Transverse colon (tissue), 4 donors: ENCODE measurements at regions not wholly inside any gene's neighbourhood (a gene's known extent, or its start where the extent isn't known, plus 50 kb on each side); places are given as distances from the start of the nearest gene placed in this dataset.

Experiments
- DNase-seq: peaks from one replicate; pipeline ENCODE4 v3.0.0-alpha.2; 2019
- H3K27ac ChIP-seq, 4 donors: fragments of 200-600 bp; sonication (generic); 2 replicates each; pipeline ENCODE4 v1.5.1; 2016 to 2018; ENCODE audit warnings: inconsistent platforms in 4 of 4
- H3K27me3 ChIP-seq: fragments of 200-600 bp; sonication (generic); 2 replicates; pipeline ENCODE4 v1.5.1; 2017; ENCODE audit warnings: inconsistent platforms
- H3K36me3 ChIP-seq, 4 donors: fragments of 200-600 bp; sonication (generic); 2 replicates each; pipeline ENCODE4 v1.5.1; 2017 to 2019; ENCODE audit warnings: inconsistent platforms in 4 of 4
- H3K4me1 ChIP-seq, 4 donors: fragments of 200-600 bp; sonication (generic); 2 replicates each; pipeline ENCODE4 v1.5.1; 2017 to 2020; ENCODE audit warnings: inconsistent platforms in 4 of 4
- H3K4me3 ChIP-seq, 4 donors: fragments of 200-600 bp; sonication (generic); 1 replicate in 1 of 4; 2 replicates in 3 of 4; pipeline versions ENCODE4 v1.5.1 to v1.6.1; 2017 to 2019; ENCODE audit warnings: inconsistent platforms in 4 of 4
- H3K9me3 ChIP-seq, 2 donors: fragments of 200-600 bp; sonication (generic); 2 replicates each; pipeline ENCODE4 v1.5.1; 2017 to 2019; ENCODE audit warnings: inconsistent platforms in 2 of 2
- EP300 ChIP-seq: sonication (generic); formaldehyde crosslinking; IDR thresholded peaks from one replicate; pipeline ENCODE4 v1.6.1; 2017; ENCODE audit warnings: antibody characterized with exemption, low read depth
- POLR2A ChIP-seq: fragments of 450-650 bp; IDR thresholded peaks from one replicate; pipeline ENCODE4 v1.6.1; 2016; ENCODE audit warnings: antibody characterized with exemption, mild to moderate bottlenecking, moderate library complexity
- POLR2AphosphoS5 ChIP-seq, 3 donors: sonication (generic); formaldehyde crosslinking; IDR thresholded peaks; one replicate each; pipeline ENCODE4 v1.6.1; 2016; ENCODE audit warnings: antibody characterized with exemption in 3 of 3
- WGBS, 2 donors: methylation state at CpG; one replicate each; pipeline ENCODE4 v1.1.5; 2018; ENCODE audit warnings: low coverage in 1 of 2; 5-methylcytosine and 5-hydroxymethylcytosine counted together
- in situ Hi-C, 4 donors: fragments of 200-750 bp; cut with MboI; loops; one replicate each; pipeline versions ENCODE4 v1.15.0 to v1.15.1; 2017; ENCODE audit warnings: low sequenced_read_pairs in 3 of 4, low pct_ligation_motif_present in 1 of 4, low pct_unique_long_range_greater_than_20kb in 1 of 4
- intact Hi-C: fragments of 100-400 bp; cut with DNase I; formaldehyde crosslinking; loops from one replicate; pipeline ENCODE4 v1.15.1; 2023; ENCODE audit warnings: low total_unique reads
- TF ChIP-seq, protein P1 (sequence below), 5 experiments: fragments of 200-600 bp in 3 of 5; fragments of 450-650 bp in 2 of 5; sonication (generic) in 3 of 5; IDR thresholded peaks; 1 replicate in 2 of 5; 2 replicates in 3 of 5; pipeline ENCODE4 v1.5.1; 2016 to 2017; ENCODE audit warnings: antibody characterized with exemption in 5 of 5, inconsistent platforms in 3 of 5, mild to moderate bottlenecking in 2 of 5, moderate library complexity in 1 of 5

DNA sequence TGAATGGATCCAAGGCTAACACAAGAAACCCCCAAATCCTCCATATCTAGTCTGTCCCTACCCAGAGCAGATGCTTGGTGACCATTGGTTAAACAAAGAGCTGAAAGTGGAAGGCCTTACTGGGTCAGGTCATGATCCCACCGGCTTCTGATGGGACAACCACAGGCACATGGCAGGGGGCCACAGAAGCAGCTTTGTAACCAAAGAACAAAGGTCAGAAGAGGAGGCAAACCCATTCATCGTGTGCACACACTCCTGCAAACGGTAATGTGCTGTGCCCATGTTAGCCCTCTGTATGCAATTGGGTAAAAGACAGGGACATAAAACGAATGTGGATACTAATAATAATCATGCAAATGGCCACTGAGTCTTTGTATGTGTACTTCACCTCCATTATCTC lies 133.3 kb upstream of the SLC6A11 start:
- DNase-seq = no peak
- Histone ChIP-seq H3K36me3 (no peaks in the 10 kb centered on the region), H3K27ac (no peak overlapping the region), H3K4me1 (no peaks in the 10 kb centered on the region), H3K27me3 (no peaks in the 10 kb centered on the region), H3K4me3 (no peak overlapping the region), H3K9me3 (no peaks in the 10 kb centered on the region)
- TF ChIP-seq EP300 (no peak), POLR2AphosphoS5 (IDR thresholded peaks at IDR 0.05) (no peak), POLR2A (no peak)
- TF ChIP-seq, protein P1, sequence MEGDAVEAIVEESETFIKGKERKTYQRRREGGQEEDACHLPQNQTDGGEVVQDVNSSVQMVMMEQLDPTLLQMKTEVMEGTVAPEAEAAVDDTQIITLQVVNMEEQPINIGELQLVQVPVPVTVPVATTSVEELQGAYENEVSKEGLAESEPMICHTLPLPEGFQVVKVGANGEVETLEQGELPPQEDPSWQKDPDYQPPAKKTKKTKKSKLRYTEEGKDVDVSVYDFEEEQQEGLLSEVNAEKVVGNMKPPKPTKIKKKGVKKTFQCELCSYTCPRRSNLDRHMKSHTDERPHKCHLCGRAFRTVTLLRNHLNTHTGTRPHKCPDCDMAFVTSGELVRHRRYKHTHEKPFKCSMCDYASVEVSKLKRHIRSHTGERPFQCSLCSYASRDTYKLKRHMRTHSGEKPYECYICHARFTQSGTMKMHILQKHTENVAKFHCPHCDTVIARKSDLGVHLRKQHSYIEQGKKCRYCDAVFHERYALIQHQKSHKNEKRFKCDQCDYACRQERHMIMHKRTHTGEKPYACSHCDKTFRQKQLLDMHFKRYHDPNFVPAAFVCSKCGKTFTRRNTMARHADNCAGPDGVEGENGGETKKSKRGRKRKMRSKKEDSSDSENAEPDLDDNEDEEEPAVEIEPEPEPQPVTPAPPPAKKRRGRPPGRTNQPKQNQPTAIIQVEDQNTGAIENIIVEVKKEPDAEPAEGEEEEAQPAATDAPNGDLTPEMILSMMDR (IDR thresholded peaks at IDR 0.05) = no peak
- WGBS, 2 donors = 41 to 58% methylated on average over 4 of the region's 4 CpGs
- in situ Hi-C loops (no loop called here), intact Hi-C loops (no loop called here)

DNA sequence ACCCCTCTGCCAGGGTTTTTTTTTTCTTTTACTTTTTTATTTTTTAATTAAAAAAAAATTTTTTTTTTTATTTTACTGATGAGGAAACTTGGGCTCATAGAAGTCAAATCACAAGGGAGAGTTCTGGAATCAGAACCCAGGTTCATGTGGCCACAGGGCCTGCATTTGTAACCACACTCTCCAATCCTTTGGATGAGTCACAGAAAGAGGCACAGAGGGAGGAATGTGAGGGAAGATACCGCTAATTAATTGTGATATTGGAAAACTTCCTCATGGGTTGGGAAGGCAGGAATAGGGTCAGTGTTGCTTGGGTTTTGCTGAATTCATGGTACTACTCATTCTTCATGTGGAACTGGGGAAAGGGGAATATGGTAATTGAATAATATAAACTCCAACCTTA lies 132.9 kb upstream of the SLC6A11 start:
- H3K27me3 ChIP-seq = no peaks in the 10 kb centered on the region
- H3K9me3 ChIP-seq = no peaks in the 10 kb centered on the region
- no peak overlapping the region for H3K4me3 ChIP-seq
- H3K36me3 ChIP-seq = no peaks in the 10 kb centered on the region
- 17 to 42% methylated on average over 1 of the region's 1 CpG for WGBS, 2 donors
- no peaks in the 10 kb centered on the region for H3K4me1 ChIP-seq
- H3K27ac ChIP-seq = no peak overlapping the region
- DNase-seq = no peak
- intact Hi-C loops = no loop called here
- in situ Hi-C loops = no loop called here
- TF ChIP-seq EP300 (no peak), POLR2A (no peak), POLR2AphosphoS5 (IDR thresholded peaks at IDR 0.05) (no peak)
- TF ChIP-seq, protein P1 (IDR thresholded peaks at IDR 0.05) = no peak

DNA sequence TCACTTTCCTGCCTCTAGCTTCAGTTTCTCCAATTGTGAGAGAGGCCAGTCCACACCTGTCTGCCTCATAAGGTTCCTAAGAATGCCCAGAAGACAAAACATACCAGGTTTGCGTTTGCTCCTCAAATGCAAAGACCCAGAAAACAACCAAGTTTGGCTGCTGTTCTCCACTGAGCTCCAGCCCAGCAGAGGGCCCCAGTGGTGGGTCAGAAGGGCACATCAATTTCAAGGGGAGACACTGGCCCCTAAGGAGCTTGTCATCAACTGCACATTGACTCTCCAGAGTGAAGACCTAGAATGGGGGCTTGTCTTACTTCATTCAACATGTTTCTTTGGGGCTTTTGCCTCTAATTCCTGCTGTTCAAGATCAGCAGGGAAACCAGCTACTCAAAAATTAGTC lies 127.9 kb upstream of the SLC6A11 start:
- no peak for DNase-seq
- Histone ChIP-seq H3K9me3 (no peaks in the 10 kb centered on the region), H3K4me3 (no peak overlapping the region), H3K27ac (no peak overlapping the region), H3K27me3 (no peaks in the 10 kb centered on the region), H3K4me1 (no peaks in the 10 kb centered on the region), H3K36me3 (no peaks in the 10 kb centered on the region)
- intact Hi-C loops (no loop called here), in situ Hi-C loops (no loop called here)
- WGBS, 2 donors = 63% methylated on average over 1 of the region's 1 CpG; no CpG with 5 or more reads in 1 of the 2 donors
- TF ChIP-seq EP300 (no peak), POLR2AphosphoS5 (IDR thresholded peaks at IDR 0.05) (no peak), POLR2A (no peak)
- TF ChIP-seq, protein P1 (IDR thresholded peaks at IDR 0.05) = no peak

DNA sequence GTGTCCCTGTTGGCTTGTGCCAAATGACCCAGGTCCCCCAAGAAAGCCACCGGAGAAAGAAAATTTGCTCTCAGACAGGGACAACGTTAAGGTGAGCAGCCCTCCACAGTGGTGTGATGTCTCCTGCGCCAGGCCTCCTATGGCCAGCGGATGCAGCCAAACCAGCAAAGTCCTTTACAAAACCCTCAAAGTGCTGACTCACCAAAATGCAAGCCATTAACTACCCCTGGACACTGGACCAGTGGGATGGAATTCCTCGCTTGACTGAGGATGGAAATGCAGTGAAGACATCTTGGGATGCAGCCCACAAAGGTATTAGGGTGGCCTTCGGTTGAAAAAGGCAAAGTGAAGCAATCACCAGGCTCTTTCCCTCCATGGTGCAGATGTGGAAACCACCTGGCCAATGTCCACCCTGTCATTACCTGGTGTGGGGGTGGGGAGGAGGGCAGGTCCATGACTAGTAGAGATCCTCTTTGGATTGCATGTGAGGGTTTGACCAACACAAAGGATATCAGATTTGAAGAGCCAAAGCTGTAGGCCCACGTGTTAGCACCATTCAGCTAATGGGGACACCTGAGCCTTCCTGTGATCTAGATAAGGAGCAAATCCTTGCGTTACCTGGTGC lies 127.4 kb upstream of the SLC6A11 start:
- no peak for DNase-seq
- Histone ChIP-seq H3K9me3 (no peaks in the 10 kb centered on the region), H3K4me3 (no peak overlapping the region), H3K4me1 (no peaks in the 10 kb centered on the region), H3K27me3 (no peaks in the 10 kb centered on the region), H3K27ac (no peak overlapping the region), H3K36me3 (no peaks in the 10 kb centered on the region)
- intact Hi-C loops = no loop called here
- 85% methylated on average over 8 of the region's 8 CpGs; no CpG with 5 or more reads in 1 of the 2 donors for WGBS, 2 donors
- TF ChIP-seq POLR2AphosphoS5 (IDR thresholded peaks at IDR 0.05) = no peak
- in situ Hi-C loops = no loop called here

DNA sequence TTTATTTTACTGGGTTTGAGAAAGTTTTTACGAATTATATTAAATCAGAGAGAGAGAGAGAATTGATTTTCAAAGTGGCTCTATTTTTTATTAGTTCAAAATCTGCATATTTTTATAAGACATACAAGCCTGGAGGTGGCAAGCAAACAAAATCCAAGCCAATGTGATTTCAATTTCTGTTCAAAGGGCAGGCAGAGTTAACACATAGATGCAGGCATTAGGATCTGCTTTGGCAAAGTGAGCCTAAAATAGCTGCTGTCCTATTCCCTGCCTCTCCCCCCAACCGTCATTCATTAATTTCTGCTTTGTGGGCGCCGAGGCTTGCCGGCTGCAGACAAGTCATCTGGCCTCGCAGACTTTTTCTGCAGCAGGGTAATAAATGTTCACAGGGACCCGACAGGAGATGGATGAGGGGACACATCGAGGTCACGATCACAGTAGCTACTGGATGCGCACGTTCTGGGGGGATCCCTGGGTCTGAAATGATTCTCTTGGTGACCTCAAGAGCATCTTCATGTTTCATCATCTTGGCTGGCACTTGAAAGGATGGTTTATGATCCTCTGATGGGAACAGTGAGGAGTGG lies 123.9 kb upstream of the SLC6A11 start:
- H3K4me1 ChIP-seq = no peaks in the 10 kb centered on the region
- H3K4me3 ChIP-seq = no peak overlapping the region
- H3K27ac ChIP-seq = no peak overlapping the region
- no peak for TF ChIP-seq POLR2A
- peaks cover 5% of the 10 kb centered on the region for H3K27me3 ChIP-seq
- in situ Hi-C loops (no loop called here), intact Hi-C loops (no loop called here)
- no peaks in the 10 kb centered on the region for H3K9me3 ChIP-seq
- H3K36me3 ChIP-seq = no peaks in the 10 kb centered on the region
- DNase-seq = no peak
- WGBS, 2 donors = 52 to 55% methylated on average over 5 to 11 of the region's 11 CpGs
